Endothelial cell of umbilical vein (primary cell): ENCODE measurements at regions not wholly inside any gene's neighbourhood (a gene's known extent, or its start where the extent isn't known, plus 50 kb on each side); places are given as distances from the start of the nearest gene placed in this dataset.

ENCODE experiments used
- BruUV-seq: library from RNA; stranded (reverse); fragments of 400-500 nt; replicated peaks from 2 replicates; lab custom pipeline; 2021; lab: Mats Ljungman, UMichigan
- CTCF ChIA-PET: fragments of 300-600, 350-600 bp; sonication (Branson Sonifier 250); formaldehyde crosslinking; loops from one replicate; lab custom pipeline; 2021; ENCODE audit warnings: antibody characterized with exemption, inconsistent platforms; lab: Charles Lee
- POLR2A ChIA-PET: fragments of 300-600, 350-600 bp; sonication (Branson Sonifier 250); formaldehyde crosslinking; loops from one replicate; lab custom pipeline; 2021; ENCODE audit warnings: antibody characterized with exemption, inconsistent platforms; lab: Charles Lee
- DNase-seq: peaks from one replicate; pipeline ENCODE4 v3.0.0-alpha.2; 2011; ENCODE audit warnings: low read depth, low spot score
- FAIRE-seq: peaks from 2 replicates; lab custom pipeline; 2011; peaks lifted over from hg19 to GRCh38; lab: Jason Lieb, UNC
- H2AFZ ChIP-seq: 2 replicates; pipeline ENCODE4 v1.6.0; 2012; ENCODE audit warnings: low read depth, low read length, control low read depth, inconsistent platforms
- H3K27ac ChIP-seq: 2 replicates; pipeline ENCODE4 v1.5.1; 2011; ENCODE audit warnings: low read depth, mild to moderate bottlenecking, control low read depth, low read length, moderate library complexity; ENCODE audit not compliant: insufficient read depth
- H3K27me3 ChIP-seq, 2 experiments: 2 replicates each; pipeline versions ENCODE4 v1.6.0 to v1.6.1; 2011; ENCODE audit warnings: low read length in 2 of 2, mixed read lengths in 1 of 2; ENCODE audit not compliant: control insufficient read depth in 2 of 2, insufficient read depth in 2 of 2
- H3K36me3 ChIP-seq, 2 experiments: 2 replicates in 1 of 2; 3 replicates in 1 of 2; pipeline ENCODE4 v1.5.1; 2011; ENCODE audit warnings: low read length in 2 of 2, mild to moderate bottlenecking in 1 of 2, moderate library complexity in 1 of 2; ENCODE audit not compliant: control insufficient read depth in 2 of 2, insufficient read depth in 2 of 2; ENCODE audit errors: extremely low read depth in 1 of 2
- H3K4me1 ChIP-seq: 3 replicates; pipeline ENCODE4 v1.5.1; 2011; ENCODE audit warnings: mild to moderate bottlenecking, low read length; ENCODE audit not compliant: control insufficient read depth, insufficient read depth; ENCODE audit errors: extremely low read depth
- H3K4me2 ChIP-seq: 2 replicates; pipeline ENCODE4 v1.6.1; 2011; ENCODE audit warnings: low read length, control low read depth, mixed read lengths; ENCODE audit not compliant: insufficient read depth
- H3K4me3 ChIP-seq, 3 experiments: fragments of 200-600 bp in 1 of 3; sonication (generic), shearing (Covaris generic) in 1 of 3; replicated peaks in 1 of 3; 2 replicates each; pipeline ENCODE4 v1.5.1; 2011 to 2016; ENCODE audit warnings: control low read depth in 3 of 3, low read length in 3 of 3, mild to moderate bottlenecking in 2 of 3, inconsistent platforms in 1 of 3, low read depth in 1 of 3, moderate library complexity in 1 of 3; ENCODE audit not compliant: insufficient read depth in 1 of 3
- H3K79me2 ChIP-seq: 2 replicates; pipeline ENCODE4 v1.6.0; 2012; ENCODE audit warnings: low read length, inconsistent platforms; ENCODE audit not compliant: control insufficient read depth, insufficient read depth
- H3K9ac ChIP-seq: replicated peaks from 2 replicates; pipeline ENCODE3; 2011; ENCODE audit warnings: low read length, control low read depth; ENCODE audit not compliant: insufficient read depth; ENCODE audit errors: extremely low read depth
- H3K9me1 ChIP-seq: replicated peaks from 3 replicates; pipeline ENCODE4 v1.6.0; 2011; ENCODE audit warnings: mild to moderate bottlenecking, low read length; ENCODE audit not compliant: control insufficient read depth, insufficient read depth; ENCODE audit errors: extremely low read depth
- H3K9me3 ChIP-seq: replicated peaks from 2 replicates; pipeline ENCODE4 v1.5.1; 2012; ENCODE audit warnings: low read length, inconsistent platforms; ENCODE audit not compliant: control insufficient read depth, insufficient read depth
- H4K20me1 ChIP-seq: replicated peaks from 2 replicates; pipeline ENCODE3; 2011; ENCODE audit warnings: mild to moderate bottlenecking, low read length; ENCODE audit not compliant: control insufficient read depth, insufficient read depth; ENCODE audit errors: extremely low read depth
- CTCF ChIP-seq, 2 donors: IDR thresholded peaks; 1 replicate in 1 of 2; 2 replicates in 1 of 2; pipeline ENCODE4 v1.5.1; 2011; ENCODE audit warnings: low read length in 2 of 2, mild to moderate bottlenecking in 2 of 2, moderate library complexity in 2 of 2, control low read depth in 1 of 2, inconsistent platforms in 1 of 2, low read depth in 1 of 2; ENCODE audit not compliant: insufficient read depth in 1 of 2; ENCODE audit errors: extremely low read depth in 1 of 2
- EZH2 ChIP-seq: IDR thresholded peaks from 2 replicates; pipeline ENCODE4 v1.6.1; 2012; ENCODE audit warnings: borderline replicate concordance, low read depth, mild to moderate bottlenecking, moderate library complexity, low read length, inconsistent platforms; ENCODE audit not compliant: severe bottlenecking
- FOS ChIP-seq: IDR thresholded peaks from 2 replicates; pipeline ENCODE4 v1.6.1; 2011; ENCODE audit warnings: mild to moderate bottlenecking, low read length, moderate library complexity, borderline replicate concordance; ENCODE audit not compliant: insufficient read depth
- GATA2 ChIP-seq: IDR thresholded peaks from 2 replicates; pipeline ENCODE4 v1.7.0; 2011; ENCODE audit warnings: low read depth, mild to moderate bottlenecking, moderate library complexity, mixed read lengths, low read length; ENCODE audit not compliant: insufficient read length, insufficient read depth
- JUN ChIP-seq: IDR thresholded peaks from 2 replicates; pipeline ENCODE4 v1.6.1; 2011; ENCODE audit warnings: borderline replicate concordance, low read depth; ENCODE audit not compliant: insufficient read length, insufficient read depth
- MAX ChIP-seq: IDR thresholded peaks from 2 replicates; pipeline ENCODE4 v1.6.1; 2011; ENCODE audit not compliant: insufficient read depth, insufficient read length
- MYC ChIP-seq: IDR thresholded peaks from one replicate; pipeline ENCODE4 v1.6.1; 2011; ENCODE audit warnings: mild to moderate bottlenecking, low read depth, low read length
- POLR2A ChIP-seq: IDR thresholded peaks from 2 replicates; pipeline ENCODE4 v1.6.1; 2012; ENCODE audit warnings: low read depth, mild to moderate bottlenecking, control low read depth, low read length
- POLR2AphosphoS5 ChIP-seq: IDR thresholded peaks from 2 replicates; pipeline ENCODE4 v1.6.1; 2012; ENCODE audit warnings: low read depth, mild to moderate bottlenecking, control low read depth, low read length, moderate library complexity; ENCODE audit not compliant: insufficient read depth
- dilution Hi-C: fragments of 300-500 bp; cut with MboI; formaldehyde crosslinking; loops from one replicate; pipeline ENCODE4 v1.15.0; 2019; ENCODE audit warnings: low sequenced_read_pairs; ENCODE audit not compliant: extremely low pct_ligation_motif_present
- intact Hi-C: fragments of 100-400 bp; cut with micrococcal nuclease; formaldehyde crosslinking; loops from one replicate; pipeline ENCODE4 v1.10.0; 2022

- no peaks in the 10 kb centered on the region for H3K4me1 ChIP-seq
- TF ChIP-seq FOS, result no peak
- no peak for TF ChIP-seq GATA2
- TF ChIP-seq MYC, result no peak
- no peak for TF ChIP-seq MAX
- no peak for TF ChIP-seq CTCF (IDR thresholded peaks at IDR 0.05; ENCODE audit: extremely low read depth in 1 of 2, insufficient read depth in 1 of 2, low read depth in 1 of 2, low read length in 2 of 2)
- TF ChIP-seq POLR2A, result no peak
- no peak for TF ChIP-seq EZH2
- TF ChIP-seq POLR2AphosphoS5, result no peak
- no peak for TF ChIP-seq JUN
- H4K20me1 ChIP-seq, result no peaks in the 10 kb centered on the region
- no peaks in the 10 kb centered on the region for H3K79me2 ChIP-seq
- H2AFZ ChIP-seq, result no peak overlapping the region
- dilution Hi-C loops, result no loop called here
- no peak overlapping the region for H3K27ac ChIP-seq
- FAIRE-seq, result no peak
- H3K9me1 ChIP-seq, result no peaks in the 10 kb centered on the region
- no peak overlapping the region for H3K4me3 ChIP-seq
- POLR2A ChIA-PET, result no interaction called here
- no peak for DNase-seq
- no peaks in the 10 kb centered on the region for H3K36me3 ChIP-seq
- peaks cover 0 to 2% of the 10 kb centered on the region in 2 experiments for H3K27me3 ChIP-seq
- H3K9ac ChIP-seq, result no peak overlapping the region
- CTCF ChIA-PET, result no interaction called here
- BruUV-seq, result no TSS peak
- intact Hi-C loops, result no loop called here
- no peaks in the 10 kb centered on the region for H3K9me3 ChIP-seq
- H3K4me2 ChIP-seq, result no peak overlapping the region
Measured at GRCh38 chr4:149923736-149924135, 108.1 kb upstream of the IQCM start.
